Prostate gland (tissue), 2 donors: ENCODE measurements at regions not wholly inside any gene's neighbourhood (a gene's known extent, or its start where the extent isn't known, plus 50 kb on each side); places are given as distances from the start of the nearest gene placed in this dataset.

Source experiments
- CTCF ChIP-seq, 4 experiments: fragments of 200-600 bp in 2 of 4; fragments of 450-650 bp in 2 of 4; sonication (generic) in 2 of 4; IDR thresholded peaks; 1 replicate in 3 of 4; 2 replicates in 1 of 4; pipeline ENCODE4 v1.5.1; 2016 to 2019; ENCODE audit warnings: antibody characterized with exemption in 4 of 4, mild to moderate bottlenecking in 2 of 4, moderate library complexity in 2 of 4
- POLR2A ChIP-seq: fragments of 450-650 bp; IDR thresholded peaks from one replicate; pipeline ENCODE4 v1.6.1; 2016; ENCODE audit warnings: antibody characterized with exemption, mild to moderate bottlenecking
- POLR2AphosphoS5 ChIP-seq: sonication (generic); formaldehyde crosslinking; IDR thresholded peaks from one replicate; pipeline ENCODE4 v1.6.1; 2017; ENCODE audit warnings: antibody characterized with exemption

- no peak for TF ChIP-seq CTCF (IDR thresholded peaks at IDR 0.05)
- no peak for TF ChIP-seq POLR2A
- TF ChIP-seq POLR2AphosphoS5, result no peak
Measured at GRCh38 chr9:88660611-88661010, 125.6 kb downstream of the NXNL2 start.
